Activated T-helper 2 cell treated with anti-CD3 and anti-CD28 coated beads, Interferon-gamma antibody, Interleukin-2, Interleukin-4, amounts not matched to agents 10 μg/mL and 5 μg/mL and 100 μg/mL, durations not matched to agents 14 hours and 24 hours and 36 hours (primary cell): ENCODE measurements at regions not wholly inside any gene's neighbourhood (a gene's known extent, or its start where the extent isn't known, plus 50 kb on each side); places are given as distances from the start of the nearest gene placed in this dataset.

Experiments used
- DNase-seq: peaks from one replicate; pipeline ENCODE4 v3.0.0; 2021; ENCODE audit warnings: low spot score
- H3K27ac Mint-ChIP-seq: one replicate; pipeline ENCODE4 v1.8.0; 2021; ENCODE audit warnings: mixed read lengths
- H3K27me3 Mint-ChIP-seq: one replicate; pipeline ENCODE4 v1.8.0; 2021; ENCODE audit warnings: low read depth, mixed read lengths
- H3K36me3 Mint-ChIP-seq: one replicate; pipeline ENCODE4 v1.8.0; 2021; ENCODE audit warnings: low read depth, mixed read lengths
- H3K4me1 Mint-ChIP-seq: one replicate; pipeline ENCODE4 v1.8.0; 2021; ENCODE audit warnings: low read depth, mixed read lengths
- H3K4me3 Mint-ChIP-seq: one replicate; pipeline ENCODE4 v1.8.0; 2021; ENCODE audit warnings: low read depth, mild to moderate bottlenecking, moderate library complexity, mixed read lengths
- H3K9me3 Mint-ChIP-seq: one replicate; pipeline ENCODE4 v1.8.0; 2021; ENCODE audit warnings: mixed read lengths
- intact Hi-C: fragments of 100-400 bp; cut with micrococcal nuclease; formaldehyde crosslinking; loops from one replicate; pipeline ENCODE4 v1.15.1; 2023

GRCh38 chr19:32154418-32154817, 191.0 kb upstream of the ZNF507 start:
- no peak overlapping the region for H3K27ac Mint-ChIP-seq
- H3K9me3 Mint-ChIP-seq, result peaks cover 5% of the 10 kb centered on the region
- no peak for DNase-seq
- H3K4me3 Mint-ChIP-seq, result no peak overlapping the region
- intact Hi-C loops, result no loop called here
- no peaks in the 10 kb centered on the region for H3K36me3 Mint-ChIP-seq
- no peaks in the 10 kb centered on the region for H3K27me3 Mint-ChIP-seq
- no peaks in the 10 kb centered on the region for H3K4me1 Mint-ChIP-seq

- H3K9me3 Mint-ChIP-seq, result no peaks in the 10 kb centered on the region
- no peak overlapping the region for H3K27ac Mint-ChIP-seq
- H3K36me3 Mint-ChIP-seq, result no peaks in the 10 kb centered on the region
- intact Hi-C loops, result no loop called here
- H3K4me1 Mint-ChIP-seq, result no peaks in the 10 kb centered on the region
- no peak for DNase-seq
- H3K27me3 Mint-ChIP-seq, result no peaks in the 10 kb centered on the region
- no peak overlapping the region for H3K4me3 Mint-ChIP-seq
These were observed 180.9 kb upstream of the ZNF507 start for GRCh38 chr19:32164384-32164992.

DNA sequence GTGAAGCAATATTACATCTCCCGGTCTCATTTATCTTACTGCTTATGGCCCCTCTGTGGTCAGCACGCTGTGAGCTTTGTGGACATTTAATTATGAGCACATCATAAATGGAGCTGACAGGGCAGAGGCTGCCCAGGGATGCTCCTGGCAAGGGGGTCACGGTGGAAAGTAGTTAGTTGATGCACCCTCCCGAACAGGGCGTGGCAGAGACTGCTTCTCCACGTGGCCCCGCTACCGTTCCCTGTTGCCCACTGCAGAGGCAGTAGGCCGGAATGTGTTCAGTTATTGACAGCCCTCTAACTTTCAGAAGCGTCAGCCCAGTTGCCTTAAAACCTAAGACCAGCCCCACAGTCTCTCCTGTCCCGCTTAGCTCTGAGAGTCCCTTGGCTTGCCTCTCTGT, 180.3 kb upstream of the ZNF507 start:
- Mint-ChIP-seq H3K27me3 (no peaks in the 10 kb centered on the region), H3K36me3 (no peaks in the 10 kb centered on the region), H3K9me3 (no peaks in the 10 kb centered on the region), H3K4me1 (no peaks in the 10 kb centered on the region), H3K4me3 (no peak overlapping the region), H3K27ac (no peak overlapping the region)
- no peak for DNase-seq
- intact Hi-C loops, result no loop called here

GRCh38 chr19:32165750-32166149, 179.7 kb upstream of the ZNF507 start:
- Mint-ChIP-seq H3K4me3 (no peak overlapping the region), H3K36me3 (no peaks in the 10 kb centered on the region), H3K27me3 (no peaks in the 10 kb centered on the region), H3K27ac (no peak overlapping the region), H3K4me1 (no peaks in the 10 kb centered on the region), H3K9me3 (no peaks in the 10 kb centered on the region)
- intact Hi-C loops, result no loop called here
- DNase-seq, result no peak

DNA sequence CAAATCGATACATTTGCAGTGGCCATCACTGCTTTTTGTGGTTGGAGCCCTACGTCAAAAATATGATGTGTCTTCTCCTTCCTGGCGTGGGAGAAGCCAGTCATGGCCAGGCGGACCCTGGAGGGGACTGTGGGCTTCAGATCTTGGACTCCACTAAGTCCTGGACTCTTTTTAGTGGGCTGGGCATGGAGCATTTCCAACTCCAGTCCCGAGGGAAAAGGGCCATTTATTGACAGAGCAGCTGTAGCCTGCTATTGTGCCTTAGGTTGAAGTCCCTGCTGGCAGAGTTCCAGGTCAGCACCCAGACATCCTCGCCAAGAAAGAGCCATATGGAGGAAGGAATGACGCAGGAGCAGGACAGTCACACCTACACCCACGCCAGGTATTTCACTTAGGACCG, 179.2 kb upstream of the ZNF507 start:
- no peak for DNase-seq
- Mint-ChIP-seq H3K4me1 (no peaks in the 10 kb centered on the region), H3K27me3 (no peaks in the 10 kb centered on the region), H3K36me3 (no peaks in the 10 kb centered on the region), H3K9me3 (no peaks in the 10 kb centered on the region), H3K4me3 (no peak overlapping the region), H3K27ac (no peak overlapping the region)
- intact Hi-C loops, result no loop called here

GRCh38 chr19:32168111-32168510, 177.3 kb upstream of the ZNF507 start:
- Mint-ChIP-seq H3K36me3 (no peaks in the 10 kb centered on the region), H3K27ac (no peak overlapping the region), H3K4me3 (no peak overlapping the region), H3K27me3 (no peaks in the 10 kb centered on the region), H3K9me3 (no peaks in the 10 kb centered on the region), H3K4me1 (no peaks in the 10 kb centered on the region)
- intact Hi-C loops, result no loop called here
- DNase-seq, result no peak

- no peak for DNase-seq
- H3K4me3 Mint-ChIP-seq, result no peak overlapping the region
- no peaks in the 10 kb centered on the region for H3K36me3 Mint-ChIP-seq
- H3K9me3 Mint-ChIP-seq, result no peaks in the 10 kb centered on the region
- no peaks in the 10 kb centered on the region for H3K4me1 Mint-ChIP-seq
- H3K27ac Mint-ChIP-seq, result no peak overlapping the region
- intact Hi-C loops, result no loop called here
- H3K27me3 Mint-ChIP-seq, result no peaks in the 10 kb centered on the region
These were observed 176.8 kb upstream of the ZNF507 start for GRCh38 chr19:32168606-32169005.

DNA sequence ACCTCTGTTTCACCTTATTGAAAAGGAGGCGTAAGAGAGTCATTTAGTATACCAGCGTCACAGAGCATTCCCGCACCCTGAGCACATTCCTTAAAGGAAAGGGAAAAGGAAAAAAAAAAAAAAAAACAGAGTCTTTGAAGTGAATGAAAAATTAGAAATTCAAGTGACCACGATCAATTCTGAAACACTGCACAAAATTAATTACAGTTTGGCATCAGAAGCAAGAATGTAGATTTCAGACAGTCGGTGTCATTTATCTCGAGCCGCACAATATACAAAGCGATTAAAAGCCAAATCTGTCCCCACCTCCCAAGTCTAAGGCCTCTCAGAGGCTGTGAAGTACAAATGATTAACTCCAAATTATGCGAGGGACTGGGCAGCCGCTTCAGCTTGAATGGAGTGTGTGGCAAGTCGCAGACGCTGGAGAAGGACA, 173.7 kb upstream of the ZNF507 start:
- Mint-ChIP-seq H3K27ac (no peak overlapping the region), H3K27me3 (no peaks in the 10 kb centered on the region), H3K4me1 (no peaks in the 10 kb centered on the region), H3K36me3 (no peaks in the 10 kb centered on the region), H3K4me3 (no peak overlapping the region), H3K9me3 (no peaks in the 10 kb centered on the region)
- DNase-seq, result no peak
- intact Hi-C loops, result no loop called here

GRCh38 chr19:32172566-32173160, 172.7 kb upstream of the ZNF507 start:
- Mint-ChIP-seq H3K36me3 (no peaks in the 10 kb centered on the region), H3K4me1 (no peaks in the 10 kb centered on the region), H3K27ac (no peak overlapping the region), H3K4me3 (no peak overlapping the region), H3K27me3 (no peaks in the 10 kb centered on the region), H3K9me3 (no peaks in the 10 kb centered on the region)
- no peak for DNase-seq
- intact Hi-C loops, result no loop called here

DNA sequence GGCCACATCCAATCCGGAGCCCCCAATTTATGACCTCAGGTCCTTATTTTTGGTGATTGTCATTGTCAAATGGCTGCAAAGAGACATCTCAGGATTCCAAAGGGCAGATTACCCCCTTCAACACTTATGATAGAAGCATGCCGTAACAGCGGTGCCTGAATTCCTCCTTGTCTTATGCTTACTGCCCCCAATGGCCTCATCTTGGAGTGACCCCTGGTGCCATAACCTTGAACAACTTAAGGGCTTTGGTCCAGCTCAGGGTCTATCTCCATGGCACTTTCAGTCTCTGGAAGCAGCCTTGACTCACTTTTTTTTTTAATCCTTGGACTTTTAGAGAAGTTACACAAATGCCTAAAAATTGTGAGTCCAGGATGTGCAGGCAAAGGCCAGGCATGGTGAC, 171.6 kb upstream of the ZNF507 start:
- no peaks in the 10 kb centered on the region for H3K27me3 Mint-ChIP-seq
- intact Hi-C loops, result no loop called here
- no peaks in the 10 kb centered on the region for H3K36me3 Mint-ChIP-seq
- H3K27ac Mint-ChIP-seq, result no peak overlapping the region
- H3K4me1 Mint-ChIP-seq, result no peaks in the 10 kb centered on the region
- no peaks in the 10 kb centered on the region for H3K9me3 Mint-ChIP-seq
- no peak for DNase-seq
- H3K4me3 Mint-ChIP-seq, result no peak overlapping the region

DNA sequence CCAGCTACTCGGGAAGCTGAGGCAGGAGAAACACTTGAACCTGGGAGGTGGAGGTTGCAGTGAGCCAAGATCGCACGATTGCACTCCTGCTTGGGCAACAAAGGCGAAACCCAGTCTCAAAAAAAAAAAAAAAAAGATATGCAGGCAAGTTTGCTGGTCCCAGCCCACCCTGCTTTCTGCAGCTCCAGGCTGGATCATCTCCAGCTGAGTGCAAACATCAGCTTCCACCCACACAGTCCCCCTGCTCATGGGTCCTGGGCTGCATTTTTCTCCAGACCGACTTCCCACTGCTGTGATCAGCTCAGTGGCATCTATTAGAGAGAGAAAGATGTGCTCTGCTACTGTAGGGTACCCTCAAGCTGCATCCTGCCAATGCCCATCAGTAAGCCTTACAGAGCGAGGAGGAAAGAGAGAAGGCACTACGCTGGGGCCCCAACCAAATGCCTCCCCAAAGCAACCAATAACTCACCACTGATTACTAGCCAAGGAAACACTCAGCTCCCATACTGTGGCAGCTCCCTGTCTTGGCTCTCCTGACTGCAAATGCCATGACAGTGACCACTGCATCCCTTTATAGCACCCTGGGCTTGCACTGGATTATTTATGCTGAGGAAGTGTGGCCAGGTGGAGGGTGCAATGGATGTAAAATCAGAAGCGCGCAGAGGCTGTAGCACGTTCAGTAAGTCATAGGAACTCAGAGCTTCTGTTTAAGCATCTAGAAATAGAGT, 170.9 kb upstream of the ZNF507 start:
- H3K9me3 Mint-ChIP-seq, result no peaks in the 10 kb centered on the region
- no peaks in the 10 kb centered on the region for H3K27me3 Mint-ChIP-seq
- DNase-seq, result no peak
- intact Hi-C loops, result no loop called here
- H3K36me3 Mint-ChIP-seq, result no peaks in the 10 kb centered on the region
- no peak overlapping the region for H3K27ac Mint-ChIP-seq
- H3K4me1 Mint-ChIP-seq, result no peaks in the 10 kb centered on the region
- H3K4me3 Mint-ChIP-seq, result no peak overlapping the region

DNA sequence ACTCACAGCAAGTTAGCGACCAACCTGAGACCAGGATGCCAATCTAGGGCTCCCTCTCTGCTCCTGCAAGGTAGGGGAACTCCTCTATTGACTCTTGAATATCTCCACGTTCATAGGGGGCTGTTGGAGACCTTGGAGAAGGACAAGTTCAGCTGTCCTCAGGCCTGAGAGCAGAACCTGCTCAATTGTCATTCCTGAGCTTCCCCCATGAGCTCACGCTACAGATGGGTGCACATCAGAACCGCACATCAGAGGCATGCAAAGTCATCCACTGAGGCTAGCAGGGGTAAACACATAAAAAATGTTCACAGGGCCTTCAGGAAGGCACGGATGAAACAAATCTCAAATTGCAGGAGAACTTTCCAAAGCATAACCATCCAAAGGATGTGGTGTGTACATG, 168.8 kb upstream of the ZNF507 start:
- no peak for DNase-seq
- H3K36me3 Mint-ChIP-seq, result no peaks in the 10 kb centered on the region
- no peaks in the 10 kb centered on the region for H3K4me1 Mint-ChIP-seq
- H3K9me3 Mint-ChIP-seq, result no peaks in the 10 kb centered on the region
- no peaks in the 10 kb centered on the region for H3K27me3 Mint-ChIP-seq
- no peak overlapping the region for H3K4me3 Mint-ChIP-seq
- H3K27ac Mint-ChIP-seq, result no peak overlapping the region
- intact Hi-C loops, result no loop called here

GRCh38 chr19:32177686-32178085, 167.7 kb upstream of the ZNF507 start:
- no peaks in the 10 kb centered on the region for H3K36me3 Mint-ChIP-seq
- intact Hi-C loops, result no loop called here
- no peak for DNase-seq
- no peaks in the 10 kb centered on the region for H3K4me1 Mint-ChIP-seq
- no peak overlapping the region for H3K4me3 Mint-ChIP-seq
- no peaks in the 10 kb centered on the region for H3K27me3 Mint-ChIP-seq
- H3K9me3 Mint-ChIP-seq, result no peaks in the 10 kb centered on the region
- H3K27ac Mint-ChIP-seq, result no peak overlapping the region
